ENCODE measurements at regions not wholly inside any gene's neighbourhood (a gene's known extent, or its start where the extent isn't known, plus 50 kb on each side); places are given as distances from the start of the nearest gene placed in this dataset.
"Not testable (repeated sequence)": the region's sequence is repeated elsewhere in the genome, so short reads cannot be mapped to it uniquely, and the experiment has no call there.

DNA sequence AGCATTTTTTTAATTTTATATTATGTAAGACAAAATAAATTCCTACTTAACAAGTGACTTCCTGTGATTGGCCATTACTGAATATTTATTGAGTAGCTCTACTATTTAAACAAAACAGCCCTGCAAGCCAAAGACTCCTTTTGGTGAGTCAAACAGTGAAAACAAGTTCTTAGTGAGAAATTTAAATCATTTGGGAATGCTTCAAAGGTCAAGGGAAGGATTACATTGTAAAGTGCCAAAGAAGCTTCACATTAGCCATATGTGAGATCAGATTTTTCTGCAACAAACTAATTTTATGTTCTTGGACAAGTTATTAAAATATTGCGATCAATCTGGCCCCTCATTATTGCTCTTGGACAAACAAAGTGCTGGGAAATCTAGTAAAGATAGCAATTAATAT is 795.4 kb upstream of the MGAT4C start:
- FAIRE-seq = no peak

DNA sequence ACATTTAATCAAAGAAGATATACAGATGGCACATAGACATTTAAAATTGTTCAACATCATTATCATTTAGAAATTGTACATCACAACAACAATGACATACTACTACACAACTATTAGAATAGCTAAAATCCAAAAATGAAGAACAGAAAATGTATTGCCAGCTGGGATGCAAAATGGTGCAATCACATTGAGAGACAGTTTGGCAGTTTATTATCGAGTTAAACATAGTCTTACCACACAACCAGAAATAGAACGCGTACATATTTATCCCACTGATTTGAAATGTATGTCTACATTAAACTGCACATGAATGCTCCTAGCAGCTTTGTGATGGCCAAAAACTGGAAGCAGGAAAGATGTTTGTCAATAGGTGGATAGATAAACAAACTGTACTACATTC is 791.5 kb upstream of the MGAT4C start:
- FAIRE-seq = no peak

DNA sequence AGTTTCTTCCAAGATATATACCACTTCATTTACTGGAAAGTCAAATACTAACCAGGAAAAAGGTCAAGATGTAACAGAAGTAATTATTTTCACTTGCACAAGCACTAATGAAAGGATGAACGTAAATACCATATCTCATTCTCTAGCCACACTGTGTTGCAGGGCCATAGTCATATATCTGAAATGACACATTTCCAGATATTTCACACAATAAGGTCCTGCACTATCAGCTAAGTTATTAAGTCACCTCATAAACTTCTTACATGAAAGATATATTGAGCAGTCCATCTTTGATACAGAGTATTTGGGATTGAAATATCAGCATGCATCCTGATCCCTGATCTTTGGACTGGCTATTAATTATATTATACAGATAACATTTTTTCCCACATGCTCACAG is 783.3 kb upstream of the MGAT4C start:
- FAIRE-seq = no peak

DNA sequence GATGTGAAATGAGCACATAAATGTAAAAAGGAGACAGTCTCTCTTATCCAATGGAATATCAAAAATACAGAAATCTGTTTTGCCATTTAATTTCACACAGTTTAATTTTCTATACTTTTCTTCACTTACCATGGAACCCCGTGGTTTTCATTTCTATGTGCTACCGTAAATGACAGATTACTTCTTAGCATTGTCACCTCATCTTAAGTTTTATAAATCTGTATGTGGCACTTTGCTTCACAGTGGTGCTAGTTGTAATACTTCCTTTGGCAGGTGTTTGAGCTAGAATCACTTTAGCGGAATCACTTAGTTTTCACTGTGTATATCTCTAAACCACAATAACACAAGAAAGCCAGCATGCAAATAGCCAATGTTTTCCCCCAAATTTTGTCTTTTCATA is 781.9 kb upstream of the MGAT4C start:
- no peak for FAIRE-seq

DNA sequence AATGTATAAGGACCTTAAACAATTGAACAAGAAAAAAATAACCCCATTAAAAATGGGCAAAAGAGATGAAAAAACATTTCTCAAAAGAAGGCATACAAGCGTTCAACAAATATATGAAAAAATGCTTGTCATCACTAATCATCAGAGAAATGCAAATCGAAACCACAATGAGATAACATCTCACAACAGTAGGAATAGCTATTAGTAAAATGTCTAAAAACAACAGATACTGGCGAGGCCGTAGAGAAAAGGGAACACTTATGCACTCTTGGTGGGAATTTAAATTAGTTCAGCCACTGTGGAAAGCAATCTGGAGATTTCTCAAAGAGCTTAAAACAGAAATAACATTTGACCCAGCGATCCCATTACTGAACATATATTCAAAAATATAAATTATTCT is 769.8 kb upstream of the MGAT4C start:
- no peak for FAIRE-seq

DNA sequence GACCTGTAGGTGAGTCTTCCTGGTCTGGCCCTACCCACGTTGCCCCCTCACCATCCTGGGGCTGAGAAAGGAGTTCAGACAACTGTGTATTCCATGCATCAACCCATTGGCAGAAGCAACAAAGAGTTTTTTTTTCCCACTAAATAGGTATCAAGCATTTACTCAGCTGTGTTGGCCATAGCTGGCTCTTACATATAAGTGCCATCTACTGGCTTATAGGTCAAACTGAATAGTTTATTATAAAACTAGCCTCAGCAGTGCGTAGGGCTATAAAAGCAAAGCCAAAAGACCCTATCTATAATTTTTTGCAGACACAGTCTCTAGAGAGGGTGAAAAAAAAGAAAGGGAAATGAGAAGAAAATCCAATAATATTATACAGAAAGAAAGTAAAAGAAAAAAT is 765.2 kb upstream of the MGAT4C start:
- no peak for FAIRE-seq

DNA sequence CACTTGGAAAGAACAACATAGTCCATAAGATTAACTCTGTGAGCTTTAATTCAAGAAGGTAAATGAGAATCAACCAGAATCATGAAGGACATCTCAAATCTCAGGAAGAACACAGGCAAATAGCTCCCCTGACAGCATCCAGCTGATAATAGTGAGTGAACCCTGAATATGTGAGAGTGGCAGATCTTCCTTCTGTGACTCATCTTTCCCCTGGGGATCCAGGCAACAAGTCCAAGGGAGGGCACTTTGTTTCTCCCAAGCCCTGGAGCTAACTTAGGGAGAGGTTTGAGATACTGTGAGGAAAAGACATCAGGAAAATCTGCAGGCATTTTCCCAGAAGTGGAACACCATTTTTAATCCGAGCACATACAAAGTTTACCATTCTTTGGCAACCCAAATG is 763.9 kb upstream of the MGAT4C start:
- no peak for FAIRE-seq

DNA sequence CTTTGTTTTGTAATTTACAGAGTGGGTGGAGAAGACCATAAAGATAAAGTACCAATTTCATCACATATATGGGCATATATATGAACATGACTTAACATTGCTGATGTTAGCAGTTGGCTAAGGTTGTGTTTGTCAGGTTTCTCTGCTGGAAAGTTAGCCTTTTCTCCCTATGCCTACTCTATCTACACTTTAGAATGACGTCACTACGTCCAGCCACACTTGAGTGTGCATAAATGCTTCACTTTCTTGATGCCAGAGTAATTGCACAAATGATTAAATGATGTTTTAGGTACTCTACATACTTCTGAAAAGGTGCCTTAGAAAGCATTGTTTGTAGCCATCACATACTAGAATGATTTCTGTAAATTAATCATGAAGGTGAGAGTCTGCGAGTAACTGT is 759.2 kb upstream of the MGAT4C start:
- no peak for FAIRE-seq

DNA sequence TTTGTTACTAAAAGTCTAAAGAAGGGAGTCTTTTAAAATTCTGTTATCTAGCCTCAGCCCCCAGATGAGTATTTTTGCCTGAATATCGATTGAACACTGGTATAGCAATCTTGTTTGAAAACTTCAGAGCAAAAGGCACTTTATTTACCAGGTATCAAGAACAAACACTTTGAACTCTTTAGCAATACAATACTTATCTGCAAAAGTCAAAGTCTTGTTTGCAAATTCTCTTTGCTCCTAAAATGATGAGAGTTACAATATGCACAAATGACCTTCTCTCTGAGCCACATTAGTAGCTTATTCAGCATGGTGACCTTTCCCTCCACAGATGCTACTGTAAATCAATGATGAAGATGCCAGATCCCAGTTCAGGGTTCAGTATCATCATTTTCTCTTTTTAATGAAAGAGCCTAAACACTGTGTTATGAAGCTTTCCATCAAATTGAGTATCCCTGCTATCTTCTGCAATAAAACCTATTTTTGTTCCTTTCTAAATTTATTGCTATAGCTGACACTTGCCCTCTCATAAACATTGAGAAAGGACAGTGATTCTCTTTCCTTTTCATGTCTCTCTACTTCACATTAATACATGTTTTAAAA is 752.7 kb upstream of the MGAT4C start:
- no peak for FAIRE-seq

DNA sequence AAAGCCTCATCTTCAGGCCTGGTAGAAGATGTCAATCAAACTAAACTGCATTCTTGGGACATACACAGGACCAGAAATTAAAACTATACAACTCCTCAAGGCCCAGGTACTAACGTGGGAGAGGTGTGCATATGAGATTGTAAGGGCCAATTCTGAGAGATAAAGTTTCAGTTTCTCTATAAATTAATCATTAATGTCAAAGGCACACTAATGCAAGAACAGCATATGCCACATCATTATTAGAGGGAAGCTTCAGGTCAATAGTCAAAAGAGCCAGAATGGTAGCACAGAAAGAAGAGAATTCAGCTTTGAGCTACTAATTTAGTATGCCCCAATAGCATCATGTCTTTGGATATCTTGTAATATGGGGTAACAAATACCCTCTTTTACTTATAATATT is 744.9 kb upstream of the MGAT4C start:
- no peak for FAIRE-seq

DNA sequence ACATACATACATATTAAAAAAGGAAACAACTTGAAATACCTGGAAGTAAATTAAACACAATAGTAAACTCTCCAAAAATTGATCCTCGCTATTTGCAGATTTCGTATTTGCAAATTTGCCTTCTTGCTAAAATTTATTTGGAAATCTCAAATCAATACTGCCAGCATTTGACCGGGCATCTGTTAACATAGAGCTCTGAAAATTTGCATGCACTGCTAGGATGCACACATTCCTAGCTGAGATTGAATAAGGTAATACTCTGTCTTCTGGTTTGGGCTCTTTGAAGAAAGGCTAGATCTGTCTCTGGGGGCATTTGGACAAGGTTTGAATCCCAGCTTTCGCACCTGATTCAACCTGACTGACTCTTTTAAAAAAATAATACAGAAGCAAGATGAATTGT is 729.1 kb upstream of the MGAT4C start:
- FAIRE-seq = no peak

DNA sequence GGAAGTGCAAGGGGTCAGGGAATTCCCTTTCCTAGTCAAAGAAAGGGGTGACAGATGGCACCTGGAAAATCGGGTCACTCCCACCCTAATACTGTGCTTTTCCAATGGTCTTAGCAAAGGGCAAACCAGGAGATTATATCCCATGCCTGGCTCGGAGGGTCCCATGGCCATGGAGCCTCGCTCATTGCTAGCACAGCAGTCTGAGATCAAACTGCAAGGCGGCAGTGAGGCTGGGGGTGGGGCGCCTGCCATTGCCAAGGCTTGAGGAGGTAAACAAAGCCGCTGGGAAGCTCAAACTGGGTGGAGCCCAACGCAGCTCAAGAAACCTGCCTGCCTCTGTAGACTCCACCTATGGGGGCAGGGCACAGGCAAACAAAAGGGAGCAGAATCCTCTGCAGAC is 714.4 kb upstream of the MGAT4C start:
- FAIRE-seq = not testable (repeated sequence)

DNA sequence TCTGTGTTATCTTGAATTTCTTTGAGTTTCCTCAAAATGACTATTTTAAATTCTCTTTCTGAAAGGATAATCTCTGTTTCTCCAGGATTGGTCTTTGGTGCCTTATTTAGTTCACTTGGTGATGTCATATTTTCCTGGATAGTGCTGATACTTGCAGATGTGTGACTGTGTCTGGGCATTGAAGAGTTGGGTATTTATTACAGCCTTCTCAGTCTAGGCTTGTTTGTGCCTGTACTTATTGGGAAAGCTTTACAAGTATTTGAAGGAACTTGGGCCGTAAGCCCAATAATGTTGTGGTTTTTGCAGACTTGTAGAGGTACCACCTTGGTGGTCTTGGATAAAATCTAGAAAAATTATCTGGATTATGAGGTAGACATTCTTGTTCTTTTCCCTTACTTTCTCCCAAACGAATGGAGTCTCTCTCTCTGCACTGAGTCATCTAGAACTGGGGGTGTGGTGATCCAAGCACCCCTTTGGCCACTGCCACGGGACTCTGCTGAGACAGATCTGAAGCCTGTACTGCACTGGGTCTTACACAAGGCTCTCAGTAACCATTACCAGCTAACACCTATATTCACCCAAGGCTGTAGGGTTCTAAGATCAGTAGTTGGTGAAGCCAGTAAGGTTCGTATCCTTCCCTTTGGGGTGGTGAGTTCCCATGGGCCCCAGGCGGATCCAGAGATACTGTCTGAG is 703.7 kb upstream of the MGAT4C start:
- no peak for FAIRE-seq

DNA sequence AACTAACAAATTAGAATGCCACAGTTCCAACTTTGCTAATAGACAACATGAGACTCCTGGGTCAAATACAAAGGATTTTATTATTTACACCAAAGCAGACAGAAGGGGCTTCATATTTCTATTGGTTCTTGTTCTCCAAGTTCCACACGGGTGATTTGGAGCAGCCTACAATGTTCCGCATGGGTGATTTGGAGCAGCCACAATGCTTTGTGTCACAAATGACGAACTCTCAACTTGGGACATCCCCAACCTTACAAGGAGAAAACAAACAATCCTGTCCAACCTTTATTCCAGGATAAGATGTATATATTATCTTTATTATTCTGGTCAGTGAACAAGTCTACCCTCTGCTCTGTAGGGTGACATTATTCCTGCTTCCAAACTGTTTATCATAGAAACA is 694.3 kb upstream of the MGAT4C start:
- no peak for FAIRE-seq

DNA sequence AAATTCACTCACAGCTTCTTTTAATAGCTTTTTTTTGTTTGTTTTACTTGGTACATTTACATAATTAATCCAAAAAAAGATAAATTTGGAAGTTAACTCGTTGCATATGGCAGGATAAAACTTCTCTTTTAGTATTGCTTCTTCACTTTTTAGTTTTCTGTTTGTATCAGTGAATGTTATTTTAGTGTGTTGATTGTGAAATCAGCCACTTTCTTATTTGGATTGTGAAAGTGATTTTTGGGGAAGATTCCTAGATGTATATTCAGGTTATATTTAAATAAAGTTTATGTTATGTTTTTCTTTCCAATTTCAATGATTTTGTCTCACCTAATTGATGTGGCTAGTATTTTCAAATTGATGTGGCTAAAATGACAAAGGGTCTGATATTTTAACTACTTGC is 693.9 kb upstream of the MGAT4C start:
- no peak for FAIRE-seq

DNA sequence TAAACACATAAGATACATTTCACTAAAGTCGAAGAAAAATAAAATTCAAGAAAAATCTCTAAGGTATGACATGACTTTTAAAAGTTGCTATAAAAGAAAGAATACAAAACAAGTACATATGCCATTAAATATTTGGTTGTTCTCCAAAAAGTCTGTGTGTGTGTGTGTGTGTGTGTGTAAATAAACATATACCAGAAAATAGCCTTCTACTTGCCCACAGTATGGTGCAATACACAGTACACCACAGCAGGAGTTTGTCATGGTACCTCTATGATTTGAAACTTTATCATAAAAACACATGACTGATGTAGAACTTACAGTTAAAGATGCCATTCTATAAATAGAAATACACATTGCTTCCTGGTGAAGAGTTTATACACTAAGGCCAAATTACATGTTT is 692.7 kb upstream of the MGAT4C start:
- no peak for FAIRE-seq

DNA sequence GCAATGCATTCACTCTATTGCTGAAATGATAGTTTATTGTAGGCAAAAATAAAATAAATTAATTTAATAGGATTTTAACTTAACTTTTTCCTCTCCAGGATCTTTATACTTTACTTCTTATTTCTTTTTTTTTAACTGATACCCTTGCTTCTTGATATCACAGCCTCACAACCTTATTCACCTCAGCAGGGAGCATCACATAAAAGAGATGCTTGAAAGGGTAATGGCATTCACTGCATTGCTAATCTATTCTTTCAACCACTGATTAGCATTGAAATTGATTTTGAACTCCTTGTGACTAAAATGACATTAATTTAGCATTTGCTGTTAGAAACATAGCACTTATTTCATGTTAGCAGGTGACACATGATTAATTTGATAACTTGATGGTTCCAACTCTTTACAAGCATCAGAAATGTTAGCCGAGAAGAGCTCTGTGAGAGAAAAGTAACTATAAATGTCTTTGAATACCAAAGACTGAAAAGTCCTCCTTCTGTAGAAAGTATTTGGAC is 689.5 kb upstream of the MGAT4C start:
- no peak for FAIRE-seq

DNA sequence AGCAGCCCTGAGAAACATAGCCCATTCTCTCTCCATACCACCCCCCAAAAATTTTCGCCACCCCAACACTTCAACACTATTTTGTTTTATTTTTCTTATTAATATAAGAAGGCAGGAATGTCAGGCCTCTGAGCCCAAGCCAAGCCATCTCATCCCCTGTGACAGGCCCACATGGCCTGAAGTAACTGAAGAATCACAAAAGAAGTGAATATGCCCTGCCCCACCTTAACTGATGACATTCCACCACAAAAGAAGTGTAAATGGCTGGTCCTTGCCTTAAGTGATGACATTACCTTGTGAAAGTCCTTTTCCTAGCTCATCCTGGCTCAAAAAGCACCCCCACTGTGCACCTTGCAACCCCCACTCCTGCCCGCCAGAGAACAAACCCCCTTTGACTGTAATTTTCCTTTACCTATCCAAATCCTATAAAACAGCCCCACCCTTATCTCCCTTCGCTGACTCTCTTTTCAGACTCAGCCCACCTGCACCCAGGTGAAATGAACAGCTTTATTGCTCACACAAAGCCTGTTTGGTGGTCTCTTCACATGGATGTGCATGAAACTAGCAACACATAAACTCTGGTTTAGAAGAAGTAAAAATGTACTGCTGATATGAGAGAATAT is 688.1 kb upstream of the MGAT4C start:
- not testable (repeated sequence) for FAIRE-seq

DNA sequence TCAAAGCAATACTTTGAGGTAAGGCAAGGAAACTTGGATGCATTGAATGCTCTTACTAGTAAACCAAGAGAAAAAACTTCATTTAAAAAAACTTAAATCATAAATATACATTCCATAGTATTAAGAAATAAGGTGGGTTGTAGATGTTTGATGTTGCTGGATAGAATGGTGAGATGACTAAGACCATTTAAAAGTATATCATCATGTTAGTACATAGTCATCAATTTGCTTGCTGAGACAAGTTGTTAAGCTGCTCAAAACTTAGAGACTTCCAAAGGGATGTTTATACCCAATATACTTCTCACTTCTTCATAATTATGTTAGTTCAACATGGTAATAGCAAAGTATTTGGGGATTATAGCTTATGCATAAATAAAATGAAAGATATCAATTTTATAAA is 675.5 kb upstream of the MGAT4C start:
- no peak for FAIRE-seq

DNA sequence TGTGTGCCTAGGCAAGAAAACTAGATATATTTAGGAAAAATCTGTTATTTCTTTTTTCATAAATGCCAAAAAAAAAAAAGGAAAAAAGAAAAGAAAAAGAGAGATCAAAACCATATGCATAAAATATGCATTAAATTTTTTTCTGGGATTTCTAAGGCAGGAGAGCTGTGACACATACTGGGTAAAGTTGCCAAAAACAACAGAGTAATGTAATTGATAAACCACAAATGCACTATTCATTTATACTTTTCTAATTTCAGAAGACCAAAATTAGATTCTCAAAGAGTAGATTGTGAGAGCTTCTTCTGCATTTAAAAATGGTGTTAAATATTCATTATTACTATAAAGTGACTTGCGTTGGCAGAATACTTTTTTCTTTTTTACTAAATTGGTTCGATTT is 673.8 kb upstream of the MGAT4C start:
- FAIRE-seq = no peak

DNA sequence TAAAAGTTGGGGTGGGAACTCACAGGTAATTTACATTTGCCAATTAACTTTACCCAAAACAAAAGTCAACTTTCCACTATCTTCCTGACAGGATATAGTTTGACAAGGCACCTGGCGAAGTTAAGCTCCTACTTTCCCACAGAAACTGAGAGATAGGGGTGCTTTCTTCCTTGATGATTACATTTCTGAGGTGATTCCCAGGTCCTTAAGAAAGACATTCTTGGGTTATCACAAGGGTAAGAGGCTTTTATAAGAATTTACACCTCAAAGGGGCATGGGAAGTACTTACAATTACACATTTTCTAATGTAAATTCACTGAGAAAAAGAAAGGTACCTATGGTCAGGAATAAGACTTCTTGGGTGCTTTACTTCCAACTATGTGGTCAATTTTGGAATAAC is 660.9 kb upstream of the MGAT4C start:
- no peak for FAIRE-seq

DNA sequence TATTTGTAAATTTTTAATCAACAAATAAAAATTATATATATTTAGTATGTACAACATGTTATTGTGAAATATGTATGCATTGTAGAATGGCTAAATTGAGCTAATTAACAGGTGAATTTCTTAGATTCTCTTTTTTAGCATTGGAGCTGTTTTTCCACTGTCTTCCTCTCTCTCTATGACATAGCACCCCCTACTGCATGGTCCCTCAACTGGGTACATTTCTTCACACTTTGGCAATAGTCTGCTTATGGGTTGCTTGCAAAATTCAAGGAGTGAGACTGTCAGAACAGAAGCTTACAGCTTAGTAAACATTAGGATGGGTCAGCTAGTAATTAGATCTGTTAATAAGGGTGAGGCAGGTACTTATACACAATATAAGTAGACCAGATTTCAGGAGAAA is 658.5 kb upstream of the MGAT4C start:
- FAIRE-seq = no peak

DNA sequence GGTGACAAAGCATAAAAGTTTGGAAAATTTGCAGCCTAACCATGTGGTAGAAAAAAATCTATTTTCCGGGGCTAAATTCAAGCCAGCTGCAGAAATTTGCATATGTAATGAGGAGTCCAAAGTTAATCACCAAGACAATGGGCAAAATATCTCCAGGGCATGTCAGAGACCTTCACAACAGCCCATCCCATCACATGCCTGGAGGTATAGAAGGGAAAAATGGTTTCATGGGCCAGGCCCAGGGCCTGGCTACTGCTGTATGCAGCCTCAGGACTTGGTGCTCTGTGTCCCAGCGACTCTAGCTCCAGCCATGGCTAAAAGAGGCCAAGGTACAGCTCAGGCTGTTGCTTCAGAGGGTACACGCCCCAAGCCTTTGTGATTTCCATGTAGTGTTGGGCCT is 655.8 kb upstream of the MGAT4C start:
- FAIRE-seq = no peak

DNA sequence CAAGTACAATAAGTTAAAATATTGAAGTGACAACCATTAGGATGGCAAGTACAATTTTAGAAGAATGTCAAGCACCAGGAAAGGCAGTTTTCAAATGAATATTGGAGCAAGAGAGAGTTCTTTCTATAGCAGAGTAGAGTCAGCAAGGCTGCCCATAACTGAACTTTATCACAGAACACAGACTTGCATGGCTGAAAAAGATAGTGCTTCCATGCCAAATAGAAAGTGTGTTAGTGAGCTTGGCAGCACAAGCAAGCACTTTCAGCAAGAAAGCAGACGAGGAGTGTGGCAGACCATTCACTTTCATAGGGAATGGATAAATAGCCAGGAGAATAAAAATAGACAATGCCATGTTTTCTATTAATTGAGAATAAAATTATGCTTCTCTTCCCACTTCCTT is 647.0 kb upstream of the MGAT4C start:
- no peak for FAIRE-seq

DNA sequence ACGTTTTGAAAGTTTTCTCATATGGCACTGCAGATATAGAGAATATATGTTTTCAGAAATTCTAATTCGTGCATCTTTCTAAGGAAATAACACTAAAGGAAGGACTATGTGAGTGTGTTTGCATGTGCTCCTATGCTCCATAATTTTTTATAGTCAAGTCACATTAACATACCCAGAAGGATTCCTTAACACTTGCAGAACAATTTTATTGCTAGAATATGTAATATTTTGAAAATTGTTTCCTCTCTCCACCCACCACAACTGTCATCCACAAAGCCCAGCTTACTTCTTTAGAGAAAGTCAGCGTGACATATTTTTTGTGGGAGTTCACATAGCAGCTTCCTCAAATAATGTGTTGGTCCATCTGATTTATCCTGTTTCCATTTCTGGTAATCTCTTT is 604.6 kb upstream of the MGAT4C start:
- FAIRE-seq = no peak

Measured in islet of Langerhans (tissue), 1 donor.